GM20000 (cell line): ENCODE measurements at regions not wholly inside any gene's neighbourhood (a gene's known extent, or its start where the extent isn't known, plus 50 kb on each side); places are given as distances from the start of the nearest gene placed in this dataset.

Experiments
- DNase-seq: peaks from one replicate; pipeline ENCODE4 v3.0.0; 2012; ENCODE audit warnings: low spot score
- TF ChIP-seq, protein P1 (sequence below): IDR thresholded peaks from 2 replicates; pipeline ENCODE4 v1.5.1; 2012; ENCODE audit warnings: mild to moderate bottlenecking, control low read depth; ENCODE audit errors: extremely low read depth, missing control alignments

DNA sequence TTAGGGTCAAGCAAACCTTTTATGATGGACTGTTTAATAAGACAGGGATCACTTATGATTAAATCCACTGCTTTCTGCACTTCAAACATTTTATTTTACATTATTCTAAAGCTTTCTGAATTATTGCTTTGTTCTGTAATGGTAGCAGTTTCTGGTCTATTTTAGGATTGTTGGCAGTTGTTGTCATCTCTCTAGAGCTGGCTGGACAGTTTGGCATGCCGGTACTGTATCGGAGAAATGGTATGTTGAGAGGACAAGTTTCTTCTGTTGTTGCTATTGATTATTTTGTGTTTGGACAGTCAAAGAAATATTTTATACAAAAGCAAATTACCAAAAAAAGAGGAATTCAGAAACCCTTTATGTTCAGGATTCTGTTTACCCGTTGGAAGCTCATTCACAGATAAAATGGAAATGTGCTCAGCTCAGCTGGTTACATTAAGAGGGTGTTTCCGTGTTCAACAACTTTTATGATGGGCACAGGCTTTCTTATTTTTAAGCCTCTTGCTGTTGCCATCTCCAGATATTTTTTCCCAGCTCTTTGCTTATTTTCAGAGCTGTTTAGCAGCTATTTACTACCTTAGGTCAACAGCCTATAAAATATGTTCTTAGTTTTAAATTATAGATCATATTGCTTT lies 214.6 kb upstream of the IGFBP7 start:
- TF ChIP-seq, protein P1, sequence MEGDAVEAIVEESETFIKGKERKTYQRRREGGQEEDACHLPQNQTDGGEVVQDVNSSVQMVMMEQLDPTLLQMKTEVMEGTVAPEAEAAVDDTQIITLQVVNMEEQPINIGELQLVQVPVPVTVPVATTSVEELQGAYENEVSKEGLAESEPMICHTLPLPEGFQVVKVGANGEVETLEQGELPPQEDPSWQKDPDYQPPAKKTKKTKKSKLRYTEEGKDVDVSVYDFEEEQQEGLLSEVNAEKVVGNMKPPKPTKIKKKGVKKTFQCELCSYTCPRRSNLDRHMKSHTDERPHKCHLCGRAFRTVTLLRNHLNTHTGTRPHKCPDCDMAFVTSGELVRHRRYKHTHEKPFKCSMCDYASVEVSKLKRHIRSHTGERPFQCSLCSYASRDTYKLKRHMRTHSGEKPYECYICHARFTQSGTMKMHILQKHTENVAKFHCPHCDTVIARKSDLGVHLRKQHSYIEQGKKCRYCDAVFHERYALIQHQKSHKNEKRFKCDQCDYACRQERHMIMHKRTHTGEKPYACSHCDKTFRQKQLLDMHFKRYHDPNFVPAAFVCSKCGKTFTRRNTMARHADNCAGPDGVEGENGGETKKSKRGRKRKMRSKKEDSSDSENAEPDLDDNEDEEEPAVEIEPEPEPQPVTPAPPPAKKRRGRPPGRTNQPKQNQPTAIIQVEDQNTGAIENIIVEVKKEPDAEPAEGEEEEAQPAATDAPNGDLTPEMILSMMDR = no peak
- DNase-seq = no peak

DNA sequence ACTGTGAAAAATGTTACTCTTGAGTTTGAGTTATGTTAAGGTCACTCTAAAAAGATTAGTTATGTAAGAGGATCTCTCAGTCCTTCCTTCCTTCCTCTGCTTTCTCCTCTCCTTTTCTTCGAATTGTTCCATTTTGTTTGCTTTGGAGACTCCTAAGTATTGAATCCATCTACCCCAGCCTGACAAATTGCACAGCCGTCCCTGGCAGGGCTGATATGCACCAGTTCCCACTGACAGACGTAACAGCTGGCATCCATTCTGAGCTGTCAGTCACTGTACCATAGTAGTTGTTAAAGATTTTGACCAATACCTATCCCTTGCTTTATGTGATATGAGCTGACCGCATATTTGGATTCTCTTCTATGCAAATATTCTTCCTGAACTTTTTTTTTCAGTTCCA lies 210.7 kb upstream of the IGFBP7 start:
- DNase-seq = no peak
- TF ChIP-seq, protein P1 = no peak

DNA sequence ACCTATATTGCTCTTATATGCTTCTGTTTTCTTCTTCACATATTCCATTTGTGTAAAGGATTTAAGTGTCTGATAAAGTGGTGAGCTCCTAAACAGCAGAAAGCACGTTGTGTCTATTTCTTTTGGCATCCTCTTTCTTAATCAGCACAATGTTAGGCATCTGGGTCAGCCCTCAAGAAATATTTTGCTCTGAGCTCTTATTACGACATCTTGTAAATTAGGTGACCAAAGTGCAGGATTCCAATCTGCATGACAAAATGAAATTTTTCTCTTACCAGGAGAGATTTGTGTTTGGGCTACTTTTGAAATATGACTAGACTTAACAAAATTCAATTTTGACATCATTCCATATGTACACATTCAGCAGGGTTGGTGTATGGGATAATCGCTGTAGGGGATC lies 210.0 kb upstream of the IGFBP7 start:
- TF ChIP-seq, protein P1 = no peak
- DNase-seq = no peak

DNA sequence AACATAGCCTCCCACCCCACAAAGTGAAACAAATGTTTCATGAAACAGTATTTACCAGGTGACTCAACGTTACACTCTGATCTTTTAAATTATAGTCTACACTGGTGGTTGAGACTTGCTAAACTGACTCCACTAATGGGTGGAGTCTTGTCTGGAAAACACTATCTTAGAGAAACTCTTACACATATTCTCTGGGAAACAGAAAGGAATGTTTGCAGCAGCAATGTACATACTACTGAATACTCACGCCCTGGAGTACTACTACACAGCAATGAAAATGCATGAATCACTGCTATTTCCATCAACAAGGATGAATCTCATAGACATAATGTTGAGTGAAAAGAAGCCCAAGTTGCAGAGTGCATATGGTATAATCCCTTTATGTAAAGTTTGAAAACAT lies 208.5 kb upstream of the IGFBP7 start:
- no peak for DNase-seq
- TF ChIP-seq, protein P1 = no peak

DNA sequence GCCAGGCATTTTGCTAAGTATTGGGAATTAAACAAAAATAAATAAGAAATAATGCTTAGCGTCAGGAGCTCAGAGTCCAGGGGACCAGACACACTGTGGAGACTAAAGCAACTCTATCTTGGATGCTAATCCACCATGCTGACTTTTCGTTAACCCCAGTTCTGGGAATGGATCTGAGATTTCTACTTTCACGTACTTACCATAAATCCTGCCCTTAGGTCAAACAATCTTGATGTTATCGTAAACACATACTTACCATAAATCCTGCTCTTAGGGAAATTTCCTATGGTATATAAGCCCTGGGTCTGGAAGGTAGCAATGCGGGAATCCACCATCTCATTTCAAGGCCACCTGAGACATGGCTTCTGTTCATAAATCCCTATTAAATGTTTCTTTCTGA lies 204.5 kb upstream of the IGFBP7 start:
- TF ChIP-seq, protein P1 = no peak
- DNase-seq = no peak

DNA sequence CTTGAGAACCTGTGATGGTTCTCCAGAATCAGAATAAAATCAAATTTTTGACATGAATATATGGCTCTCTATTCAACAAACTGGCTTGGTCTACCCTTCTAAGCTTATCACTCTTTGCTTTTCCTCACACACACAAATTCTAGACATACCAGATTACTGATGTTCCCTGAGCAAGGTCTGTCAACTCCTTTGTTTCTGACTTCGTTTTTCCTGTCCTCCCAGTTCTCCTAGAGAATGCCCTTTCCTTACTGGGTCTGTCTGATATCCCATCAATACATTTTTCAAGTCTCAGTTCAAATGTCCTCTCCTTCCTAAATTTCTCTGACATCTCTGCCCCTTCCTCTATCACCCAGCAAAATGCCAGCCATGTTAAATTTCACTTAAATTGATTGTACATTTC lies 202.1 kb upstream of the IGFBP7 start:
- DNase-seq = no peak
- TF ChIP-seq, protein P1 = no peak

DNA sequence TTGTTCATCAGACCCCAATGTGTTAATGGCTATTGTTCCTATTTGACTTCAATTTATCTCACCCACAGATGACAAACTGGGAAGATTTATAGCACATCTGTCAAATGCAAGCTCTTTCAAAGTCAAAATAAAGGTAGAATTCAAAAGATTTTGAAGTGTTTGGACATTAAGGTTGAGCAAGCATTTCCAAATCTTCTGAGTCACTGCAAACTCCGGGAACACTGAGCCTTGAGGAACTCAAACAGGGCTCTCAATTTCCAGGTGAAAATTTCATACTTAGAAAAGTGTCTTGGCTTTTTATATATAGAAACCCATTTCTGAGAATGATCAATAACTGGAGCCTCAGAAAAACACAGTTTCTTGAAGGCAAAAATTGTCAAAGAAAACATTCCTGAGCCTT lies 199.5 kb upstream of the IGFBP7 start:
- DNase-seq = no peak
- TF ChIP-seq, protein P1 = no peak
